Liver (tissue), 8 donors: ENCODE measurements at regions not wholly inside any gene's neighbourhood (a gene's known extent, or its start where the extent isn't known, plus 50 kb on each side); places are given as distances from the start of the nearest gene placed in this dataset.

Experiments used
- DNase-seq: peaks from one replicate; pipeline ENCODE4 v3.0.0-alpha.2; 2017; ENCODE audit warnings: low spot score
- H3K27ac ChIP-seq, 2 donors: one replicate each; pipeline ENCODE4 v1.7.0; 2013; ENCODE audit warnings: inconsistent platforms in 2 of 2, low read length in 2 of 2, control low read depth in 1 of 2, low read depth in 1 of 2, mild to moderate bottlenecking in 1 of 2
- H3K27me3 ChIP-seq, 4 donors: one replicate each; pipeline versions ENCODE4 v1.6.1 to v1.7.0; 2013; ENCODE audit warnings: low read length in 3 of 4, inconsistent platforms in 1 of 4, mild to moderate bottlenecking in 1 of 4, moderate library complexity in 1 of 4; ENCODE audit not compliant: control insufficient read depth in 4 of 4, insufficient read depth in 4 of 4
- H3K36me3 ChIP-seq, 4 donors: one replicate each; pipeline versions ENCODE4 v1.6.1 to v1.7.0; 2013; ENCODE audit warnings: low read length in 3 of 4, mild to moderate bottlenecking in 3 of 4, low read depth in 1 of 4, moderate library complexity in 1 of 4; ENCODE audit not compliant: control insufficient read depth in 4 of 4, insufficient read depth in 3 of 4
- H3K4me1 ChIP-seq, 4 donors: one replicate each; pipeline versions ENCODE4 v1.6.1 to v1.7.0; 2013; ENCODE audit warnings: low read length in 3 of 4, mild to moderate bottlenecking in 3 of 4, moderate library complexity in 1 of 4; ENCODE audit not compliant: control insufficient read depth in 4 of 4, insufficient read depth in 4 of 4
- H3K4me3 ChIP-seq, 3 donors: one replicate each; pipeline versions ENCODE4 v1.6.1 to v1.7.0; 2013; ENCODE audit warnings: low read length in 3 of 3, control low read depth in 1 of 3, low read depth in 1 of 3, mild to moderate bottlenecking in 1 of 3
- H3K9ac ChIP-seq, 2 donors: one replicate each; pipeline ENCODE4 v1.7.0; 2013; ENCODE audit warnings: low read length in 2 of 2, mild to moderate bottlenecking in 2 of 2, moderate library complexity in 2 of 2, control low read depth in 1 of 2, low read depth in 1 of 2
- H3K9me3 ChIP-seq, 4 donors: one replicate each; pipeline versions ENCODE4 v1.6.1 to v1.7.0; 2013; ENCODE audit warnings: low read length in 3 of 4; ENCODE audit not compliant: control insufficient read depth in 4 of 4
- ATF3 ChIP-seq: IDR thresholded peaks from 2 replicates; pipeline ENCODE4 v1.6.1; 2016; ENCODE audit warnings: antibody characterized with exemption
- CTCF ChIP-seq: fragments of 150-350 bp; IDR thresholded peaks from 2 replicates; pipeline ENCODE4 v1.5.1; 2017; ENCODE audit warnings: improper control_type of control experiment, low read depth, low read length; ENCODE audit not compliant: missing input control
- EGR1 ChIP-seq, 2 donors: IDR thresholded peaks; 2 replicates each; pipeline ENCODE4 v1.6.1; 2016 to 2018; ENCODE audit warnings: antibody characterized with exemption in 2 of 2, low read depth in 2 of 2
- FOXA1 ChIP-seq: IDR thresholded peaks from 2 replicates; pipeline ENCODE4 v1.6.1; 2016; ENCODE audit warnings: antibody characterized with exemption
- FOXA2 ChIP-seq: IDR thresholded peaks from 2 replicates; pipeline ENCODE4 v1.6.1; 2016; ENCODE audit warnings: antibody characterized with exemption
- GABPA ChIP-seq, 2 donors: IDR thresholded peaks in 1 of 2; conservative IDR thresholded peaks in 1 of 2; 2 replicates each; pipeline ENCODE4 v1.6.1; 2016; ENCODE audit warnings: antibody characterized with exemption in 2 of 2, mild to moderate bottlenecking in 1 of 2, moderate library complexity in 1 of 2
- HNF4A ChIP-seq, 2 donors: conservative IDR thresholded peaks; 2 replicates each; pipeline ENCODE4 v1.6.1; 2016; ENCODE audit warnings: antibody characterized with exemption in 2 of 2, mild to moderate bottlenecking in 2 of 2
- HNF4G ChIP-seq: IDR thresholded peaks from 2 replicates; pipeline ENCODE4 v1.6.1; 2016; ENCODE audit warnings: antibody characterized with exemption
- JUND ChIP-seq, 2 donors: IDR thresholded peaks; 2 replicates each; pipeline ENCODE4 v1.6.1; 2016; ENCODE audit warnings: antibody characterized with exemption in 2 of 2
- MAX ChIP-seq: IDR thresholded peaks from 2 replicates; pipeline ENCODE4 v1.6.1; 2016; ENCODE audit warnings: antibody characterized with exemption
- NR2F2 ChIP-seq: IDR thresholded peaks from 2 replicates; pipeline ENCODE4 v1.6.1; 2016; ENCODE audit warnings: antibody characterized with exemption
- RAD21 ChIP-seq, 2 donors: IDR thresholded peaks; 2 replicates each; pipeline ENCODE4 v1.6.1; 2016; ENCODE audit warnings: antibody characterized with exemption in 2 of 2, mild to moderate bottlenecking in 2 of 2
- REST ChIP-seq: IDR thresholded peaks from 2 replicates; pipeline ENCODE4 v1.6.1; 2016; ENCODE audit warnings: antibody characterized with exemption, mild to moderate bottlenecking
- RXRA ChIP-seq, 2 donors: IDR thresholded peaks; 2 replicates each; pipeline ENCODE4 v1.6.1; 2017 to 2018; ENCODE audit warnings: antibody characterized with exemption in 2 of 2, mild to moderate bottlenecking in 1 of 2
- SP1 ChIP-seq: IDR thresholded peaks from 2 replicates; pipeline ENCODE4 v1.6.1; 2018; ENCODE audit warnings: antibody characterized with exemption, mild to moderate bottlenecking
- TAF1 ChIP-seq: conservative IDR thresholded peaks from 2 replicates; pipeline ENCODE4 v1.6.1; 2016; ENCODE audit warnings: antibody characterized with exemption, mild to moderate bottlenecking
- YY1 ChIP-seq: IDR thresholded peaks from 2 replicates; pipeline ENCODE4 v1.6.1; 2016; ENCODE audit warnings: antibody characterized with exemption, mild to moderate bottlenecking
- ZBTB33 ChIP-seq: IDR thresholded peaks from 2 replicates; pipeline ENCODE4 v1.6.1; 2016; ENCODE audit warnings: antibody characterized with exemption
- WGBS: extraction: QIAGEN DNeasy Blood & Tissue Kit; methylation state at CpG from one replicate; pipeline ENCODE4 v1.1.7; 2013; 5-methylcytosine and 5-hydroxymethylcytosine counted together
- donor health status: healthy.
- donor health status: healthy.
- donor health status: healthy.
- donor health status: healthy.
- donor health status: healthy.

- Histone ChIP-seq H3K4me3 (no peak overlapping the region), H3K4me1 (no peaks in the 10 kb centered on the region), H3K9ac (no peak overlapping the region), H3K27me3 (no peaks in the 10 kb centered on the region), H3K9me3 (no peaks in the 10 kb centered on the region), H3K36me3 (no peaks in the 10 kb centered on the region), H3K27ac (no peak overlapping the region)
- no peak for TF ChIP-seq TAF1
- no peak for TF ChIP-seq FOXA2
- no peak for TF ChIP-seq ZBTB33
- TF ChIP-seq RXRA (IDR thresholded peaks at IDR 0.05) = no peak
- no peak for TF ChIP-seq ATF3
- no peak for TF ChIP-seq YY1
- no peak for TF ChIP-seq GABPA (IDR thresholded peaks at IDR 0.05 in 1 of 2, conservative IDR thresholded peaks at IDR 0.05 in 1 of 2)
- TF ChIP-seq JUND (IDR thresholded peaks at IDR 0.05) = no peak
- TF ChIP-seq HNF4A (conservative IDR thresholded peaks at IDR 0.05) = no peak
- TF ChIP-seq EGR1 (IDR thresholded peaks at IDR 0.05; ENCODE audit: low read depth in 2 of 2) = no peak
- TF ChIP-seq HNF4G = no peak
- TF ChIP-seq RAD21 (IDR thresholded peaks at IDR 0.05) = no peak
- no peak for TF ChIP-seq SP1
- TF ChIP-seq MAX = no peak
- TF ChIP-seq REST = no peak
- no peak for TF ChIP-seq CTCF
- no peak for TF ChIP-seq NR2F2
- no peak for TF ChIP-seq FOXA1
- 77% methylated on average over 1 of the region's 1 CpG for whole genome bisulfite sequencing
- DNase-seq = no peak
Observed at GRCh38 chr4:159762672-159763071, 659.8 kb downstream of the RAPGEF2 start.
